Ovary (tissue), 7 donors: ENCODE measurements at regions not wholly inside any gene's neighbourhood (a gene's known extent, or its start where the extent isn't known, plus 50 kb on each side); places are given as distances from the start of the nearest gene placed in this dataset.

Experiments
- DNase-seq, 5 donors: peaks; one replicate each; pipeline ENCODE4 v3.0.0-alpha.2; 2019 to 2020
- H3K27ac ChIP-seq, 2 donors: fragments of 200-600 bp; one replicate each; pipeline versions ENCODE4 v1.5.1 to v1.8.0; 2019 to 2022
- H3K27me3 ChIP-seq: fragments of 200-600 bp; one replicate; pipeline ENCODE4 v1.8.0; 2022
- H3K36me3 ChIP-seq: fragments of 200-600 bp; sonication (generic); one replicate; pipeline ENCODE4 v1.5.1; 2019
- H3K4me1 ChIP-seq: one replicate; pipeline ENCODE4 v1.8.1; 2013; ENCODE audit warnings: mild to moderate bottlenecking, moderate library complexity; ENCODE audit not compliant: insufficient read depth
- H3K4me3 ChIP-seq: fragments of 200-600 bp; sonication (generic); one replicate; pipeline ENCODE4 v1.5.1; 2017
- H3K9me3 ChIP-seq, 2 donors: fragments of 200-600 bp in 1 of 2; sonication (generic) in 1 of 2; one replicate each; pipeline versions ENCODE4 v1.5.1 to v1.8.1; 2013 to 2019; ENCODE audit warnings: mild to moderate bottlenecking in 1 of 2, moderate library complexity in 1 of 2
- EP300 ChIP-seq: sonication (generic); formaldehyde crosslinking; IDR thresholded peaks from one replicate; pipeline ENCODE4 v1.6.1; 2017; ENCODE audit warnings: antibody characterized with exemption
- POLR2A ChIP-seq: fragments of 450-650 bp; IDR thresholded peaks from one replicate; pipeline ENCODE4 v1.6.1; 2017; ENCODE audit warnings: antibody characterized with exemption, mild to moderate bottlenecking, moderate library complexity
- WGBS, 3 donors: extraction: QIAGEN DNeasy Blood & Tissue Kit in 1 of 3; methylation state at CpG; one replicate each; pipeline versions ENCODE4 v1.1.5 to v1.1.7; 2013 to 2017; 5-methylcytosine and 5-hydroxymethylcytosine counted together
- intact Hi-C, 4 donors: fragments of 100-400 bp; cut with DNase I; formaldehyde crosslinking; loops; one replicate each; pipeline versions ENCODE4 v1.11.0 to v1.15.1; 2022 to 2023
- TF ChIP-seq, protein P1 (sequence below), 3 donors: fragments of 450-650 bp in 2 of 3; fragments of 200-600 bp in 1 of 3; IDR thresholded peaks; one replicate each; pipeline versions ENCODE4 v1.5.1 to v1.8.0; 2016 to 2022; ENCODE audit warnings: antibody characterized with exemption in 3 of 3, mild to moderate bottlenecking in 1 of 3
- donor health status: DM: no; HTN: no; CAD: no; lungs with moderate emphysema.
- donor health status: DM: no; HTN: no; CAD: no.
- donor health status: Bipolar disorder and iron deficiency.
- donor health status: DM: no; HTN: no; CAD: no.
- donor health status: DM: yes; HTN: yes; CAD: no.

DNA sequence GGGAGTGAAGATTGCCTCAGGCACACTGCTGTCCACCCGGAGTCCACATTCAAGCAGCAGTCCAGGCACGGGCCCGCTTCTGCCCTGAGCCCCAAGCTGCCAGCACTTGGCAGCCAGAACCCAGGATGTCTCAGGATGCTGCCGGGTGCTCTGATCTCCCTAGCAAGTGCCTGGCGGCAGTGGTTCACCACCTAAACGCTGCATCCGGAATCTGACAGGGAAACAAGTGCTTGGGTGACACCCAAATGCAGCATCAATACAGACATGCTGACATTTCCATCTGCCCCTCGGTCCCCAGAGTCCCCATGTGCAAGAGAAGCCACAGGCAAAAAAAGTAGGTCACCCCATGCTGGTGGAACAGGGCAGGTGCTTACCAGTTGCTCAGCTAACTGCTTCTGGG lies 197.1 kb upstream of the RPL38 start:
- no peak for DNase-seq
- H3K36me3 ChIP-seq = no peaks in the 10 kb centered on the region
- no peaks in the 10 kb centered on the region for H3K4me1 ChIP-seq
- no peaks in the 10 kb centered on the region for H3K27me3 ChIP-seq
- TF ChIP-seq POLR2A (no peak), EP300 (no peak)
- TF ChIP-seq, protein P1, sequence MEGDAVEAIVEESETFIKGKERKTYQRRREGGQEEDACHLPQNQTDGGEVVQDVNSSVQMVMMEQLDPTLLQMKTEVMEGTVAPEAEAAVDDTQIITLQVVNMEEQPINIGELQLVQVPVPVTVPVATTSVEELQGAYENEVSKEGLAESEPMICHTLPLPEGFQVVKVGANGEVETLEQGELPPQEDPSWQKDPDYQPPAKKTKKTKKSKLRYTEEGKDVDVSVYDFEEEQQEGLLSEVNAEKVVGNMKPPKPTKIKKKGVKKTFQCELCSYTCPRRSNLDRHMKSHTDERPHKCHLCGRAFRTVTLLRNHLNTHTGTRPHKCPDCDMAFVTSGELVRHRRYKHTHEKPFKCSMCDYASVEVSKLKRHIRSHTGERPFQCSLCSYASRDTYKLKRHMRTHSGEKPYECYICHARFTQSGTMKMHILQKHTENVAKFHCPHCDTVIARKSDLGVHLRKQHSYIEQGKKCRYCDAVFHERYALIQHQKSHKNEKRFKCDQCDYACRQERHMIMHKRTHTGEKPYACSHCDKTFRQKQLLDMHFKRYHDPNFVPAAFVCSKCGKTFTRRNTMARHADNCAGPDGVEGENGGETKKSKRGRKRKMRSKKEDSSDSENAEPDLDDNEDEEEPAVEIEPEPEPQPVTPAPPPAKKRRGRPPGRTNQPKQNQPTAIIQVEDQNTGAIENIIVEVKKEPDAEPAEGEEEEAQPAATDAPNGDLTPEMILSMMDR (IDR thresholded peaks at IDR 0.05) = no peak
- intact Hi-C loops = no loop called here
- H3K4me3 ChIP-seq = no peak overlapping the region
- no peak overlapping the region for H3K27ac ChIP-seq
- no peaks in the 10 kb centered on the region for H3K9me3 ChIP-seq
- WGBS, 3 donors = 85 to 92% (median 90%) methylated on average over 8 of the region's 8 CpGs

DNA sequence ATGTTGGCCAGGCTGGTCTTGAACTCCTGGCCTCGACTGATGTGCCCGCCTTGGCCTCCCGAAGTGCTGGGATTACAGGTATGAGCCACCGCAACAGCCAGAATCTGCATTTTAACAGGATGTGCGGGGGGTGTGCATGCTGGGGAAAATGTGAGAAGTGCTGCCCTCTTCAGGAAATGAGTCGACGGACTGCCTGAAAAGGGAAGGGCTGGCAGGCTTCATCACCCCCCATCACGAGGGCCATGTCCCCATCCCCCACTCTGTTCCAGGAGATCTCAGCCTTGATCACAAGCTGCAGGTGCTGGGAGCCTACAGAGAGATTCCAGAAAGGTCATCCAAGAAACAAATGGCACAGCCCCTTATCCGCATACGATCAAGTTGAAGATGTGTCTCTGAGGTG lies 195.3 kb upstream of the RPL38 start:
- no peaks in the 10 kb centered on the region for H3K9me3 ChIP-seq
- no peaks in the 10 kb centered on the region for H3K27me3 ChIP-seq
- WGBS, 3 donors = 33 to 64% (median 37%) methylated on average over 10 of the region's 10 CpGs
- H3K27ac ChIP-seq = no peak overlapping the region
- no peak for DNase-seq
- H3K4me1 ChIP-seq = no peaks in the 10 kb centered on the region
- intact Hi-C loops = no loop called here
- TF ChIP-seq POLR2A = no peak
- TF ChIP-seq, protein P1 (IDR thresholded peaks at IDR 0.05) = no peak
- TF ChIP-seq EP300 = no peak
- no peak overlapping the region for H3K4me3 ChIP-seq
- H3K36me3 ChIP-seq = no peaks in the 10 kb centered on the region

DNA sequence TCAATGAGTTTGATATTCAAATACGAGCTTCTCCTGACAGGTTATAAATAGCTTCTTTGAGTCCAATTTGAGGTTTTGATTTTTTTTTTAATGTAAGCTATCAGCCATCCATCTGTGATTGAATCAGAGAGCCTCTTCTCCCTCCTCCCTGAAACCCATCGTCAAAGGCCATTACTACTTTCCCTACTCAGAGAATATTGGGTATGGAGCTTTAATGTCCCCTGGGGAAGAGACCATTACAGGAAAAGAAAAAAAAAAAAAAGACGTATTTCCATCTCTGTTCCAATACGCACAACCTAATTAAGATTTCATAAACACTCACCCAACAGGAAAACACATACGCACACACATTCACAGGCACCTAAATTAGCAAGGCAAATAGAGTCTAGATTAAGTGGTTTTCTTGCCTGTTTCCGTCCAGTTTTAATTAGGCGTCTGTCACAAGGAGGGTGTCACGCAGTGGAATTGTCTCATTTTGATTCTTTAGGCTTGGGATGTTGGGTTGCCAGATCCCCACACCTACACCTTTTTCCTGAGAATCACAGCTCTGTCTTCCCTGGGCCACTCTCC lies 194.3 kb upstream of the RPL38 start:
- no peaks in the 10 kb centered on the region for H3K9me3 ChIP-seq
- intact Hi-C loops = no loop called here
- H3K4me1 ChIP-seq = no peaks in the 10 kb centered on the region
- no peaks in the 10 kb centered on the region for H3K36me3 ChIP-seq
- DNase-seq = no peak
- no peak overlapping the region for H3K27ac ChIP-seq
- H3K27me3 ChIP-seq = no peaks in the 10 kb centered on the region
- 76 to 81% (median 78%) methylated on average over 8 of the region's 8 CpGs for WGBS, 3 donors
- TF ChIP-seq EP300 (no peak), POLR2A (no peak)
- TF ChIP-seq, protein P1 (IDR thresholded peaks at IDR 0.05) = no peak
- H3K4me3 ChIP-seq = no peak overlapping the region

DNA sequence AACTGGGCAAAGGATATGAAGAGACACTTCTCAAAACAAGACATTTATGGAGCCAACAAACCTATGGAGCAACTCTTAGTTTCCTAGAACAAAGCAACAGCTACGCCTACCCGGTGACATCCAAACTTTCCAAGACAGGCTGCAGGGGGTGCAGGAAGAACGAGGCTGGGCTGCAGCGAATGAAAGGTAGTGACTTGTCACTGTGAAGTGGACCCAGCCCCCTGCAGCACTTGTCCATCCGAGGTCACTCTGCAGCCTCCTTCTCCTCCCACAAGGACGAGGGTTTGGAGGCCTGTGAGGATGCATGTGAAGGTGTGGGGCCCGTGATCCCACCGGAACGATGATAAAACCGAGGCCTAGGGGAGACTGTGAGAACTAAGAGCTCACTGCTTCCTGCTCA lies 192.6 kb upstream of the RPL38 start:
- WGBS, 3 donors = 75 to 81% (median 78%) methylated on average over 10 of the region's 10 CpGs
- Histone ChIP-seq H3K4me3 (no peak overlapping the region), H3K27ac (no peak overlapping the region), H3K9me3 (no peaks in the 10 kb centered on the region), H3K27me3 (no peaks in the 10 kb centered on the region), H3K36me3 (no peaks in the 10 kb centered on the region), H3K4me1 (no peaks in the 10 kb centered on the region)
- TF ChIP-seq POLR2A (no peak), EP300 (no peak)
- TF ChIP-seq, protein P1 (IDR thresholded peaks at IDR 0.05) = no peak
- intact Hi-C loops = no loop called here
- DNase-seq = no peak
